H54 (cell line): ENCODE measurements at regions not wholly inside any gene's neighbourhood (a gene's known extent, or its start where the extent isn't known, plus 50 kb on each side); places are given as distances from the start of the nearest gene placed in this dataset.

ENCODE experiments used
- DNase-seq: peaks from one replicate; pipeline ENCODE4 v3.0.0; 2011; ENCODE audit warnings: low spot score, mixed read lengths; ENCODE audit not compliant: insufficient read length
- FAIRE-seq: peaks from 3 replicates; lab custom pipeline; 2011; peaks lifted over from hg19 to GRCh38; lab: Jason Lieb, UNC
- POLR2A ChIP-seq: IDR thresholded peaks from 2 replicates; pipeline ENCODE4 v1.6.1; 2011; ENCODE audit warnings: low read depth, mild to moderate bottlenecking, low read length

DNA sequence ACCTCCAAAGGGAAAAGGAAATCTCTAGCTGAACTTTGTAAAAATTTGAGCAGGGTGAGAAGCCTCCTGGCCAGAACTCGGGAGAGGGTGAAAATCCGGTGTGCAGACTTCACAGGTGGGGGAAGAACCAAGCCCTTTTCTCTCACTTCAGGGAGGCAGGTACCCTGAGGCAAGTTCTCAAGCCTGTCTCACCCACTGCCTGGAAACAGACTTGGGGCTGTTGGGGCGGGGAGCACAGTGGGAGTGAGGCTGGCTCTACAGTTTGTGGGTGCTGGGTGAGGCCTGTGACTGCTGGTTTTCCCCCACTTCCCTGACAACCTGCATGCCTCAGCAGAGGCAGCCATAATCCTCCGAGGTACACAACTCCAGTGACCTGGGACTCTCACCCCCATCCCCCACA, 187.1 kb downstream of the KIF4B start:
- no peak for FAIRE-seq
- no peak for DNase-seq
- TF ChIP-seq POLR2A: no peak

- DNase-seq (no peak), FAIRE-seq (no peak)
- no peak for TF ChIP-seq POLR2A
Measured at GRCh38 chr5:155211764-155212163, 198.2 kb downstream of the KIF4B start.

DNA sequence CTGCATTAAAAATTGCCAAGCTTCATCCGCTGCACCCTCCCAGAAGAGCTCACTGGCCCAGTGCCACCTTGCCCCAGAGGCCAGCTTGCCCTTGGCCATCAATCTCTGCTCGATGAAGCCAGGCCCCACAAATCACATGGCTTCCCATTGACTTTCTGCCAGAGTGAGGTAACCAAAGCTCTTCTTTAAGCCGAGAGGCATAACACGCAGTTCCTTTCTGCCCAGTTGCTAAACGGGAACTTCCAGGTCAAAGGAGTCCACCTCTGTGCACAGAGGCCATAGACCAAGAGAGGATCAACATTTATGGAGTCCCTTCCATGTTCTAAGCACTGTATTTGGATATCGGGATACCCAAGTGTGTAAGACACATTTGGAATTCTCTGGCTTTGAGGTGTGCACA, 208.8 kb downstream of the KIF4B start:
- no peak for TF ChIP-seq POLR2A
- FAIRE-seq (no peak), DNase-seq (no peak)

DNA sequence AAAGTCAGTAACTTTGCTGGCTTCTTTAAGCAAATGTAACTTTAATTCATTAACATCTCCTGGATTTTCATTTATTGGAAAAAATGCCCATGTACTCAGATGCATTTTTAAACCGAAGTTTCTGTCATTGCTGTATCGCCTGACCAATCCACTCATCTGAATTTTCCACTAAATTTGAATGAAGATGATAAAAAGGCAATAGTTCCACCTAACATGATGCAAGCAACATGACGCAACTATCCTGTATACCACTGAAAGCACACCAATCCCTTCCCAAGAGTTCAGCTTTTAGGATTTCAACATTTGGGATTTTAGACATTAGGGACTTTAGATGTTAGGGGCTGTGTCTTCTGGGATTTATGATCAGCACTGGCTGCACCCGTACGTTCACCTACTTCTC, 215.6 kb downstream of the KIF4B start:
- no peak for TF ChIP-seq POLR2A
- DNase-seq: no peak
- FAIRE-seq: no peak

GRCh38 chr5:155239803-155240202, 226.2 kb downstream of the KIF4B start:
- no peak for DNase-seq
- no peak for FAIRE-seq
- no peak for TF ChIP-seq POLR2A

GRCh38 chr5:155250596-155250995, 237.0 kb downstream of the KIF4B start:
- no peak for FAIRE-seq
- no peak for DNase-seq
- TF ChIP-seq POLR2A: no peak

- FAIRE-seq (no peak), DNase-seq (no peak)
- no peak for TF ChIP-seq POLR2A
Measured at GRCh38 chr5:155252025-155252424, 238.5 kb downstream of the KIF4B start.

DNA sequence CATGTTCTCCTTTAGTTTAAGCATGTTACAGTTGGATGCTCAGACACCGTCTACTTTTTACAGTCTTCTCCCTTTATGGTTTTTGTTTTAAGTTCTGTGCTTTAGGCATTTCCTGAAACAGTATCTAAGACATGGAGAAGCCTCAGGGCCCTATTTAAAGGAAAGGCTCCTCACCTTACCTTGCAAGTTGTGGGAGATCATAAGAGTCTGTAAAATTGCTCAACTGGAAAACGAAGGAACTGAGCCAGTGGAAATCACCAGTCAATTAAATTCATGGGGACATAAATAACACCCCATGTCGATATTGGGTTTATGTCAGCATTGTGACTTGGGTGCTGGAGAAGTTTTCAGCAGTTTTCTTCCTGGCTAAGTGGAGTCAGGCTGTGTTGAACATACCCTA, 239.2 kb downstream of the KIF4B start:
- FAIRE-seq (no peak), DNase-seq (no peak)
- TF ChIP-seq POLR2A: no peak

- DNase-seq: no peak
- no peak for TF ChIP-seq POLR2A
- FAIRE-seq: no peak
Measured at GRCh38 chr5:155254399-155254798, 240.8 kb downstream of the KIF4B start.

DNA sequence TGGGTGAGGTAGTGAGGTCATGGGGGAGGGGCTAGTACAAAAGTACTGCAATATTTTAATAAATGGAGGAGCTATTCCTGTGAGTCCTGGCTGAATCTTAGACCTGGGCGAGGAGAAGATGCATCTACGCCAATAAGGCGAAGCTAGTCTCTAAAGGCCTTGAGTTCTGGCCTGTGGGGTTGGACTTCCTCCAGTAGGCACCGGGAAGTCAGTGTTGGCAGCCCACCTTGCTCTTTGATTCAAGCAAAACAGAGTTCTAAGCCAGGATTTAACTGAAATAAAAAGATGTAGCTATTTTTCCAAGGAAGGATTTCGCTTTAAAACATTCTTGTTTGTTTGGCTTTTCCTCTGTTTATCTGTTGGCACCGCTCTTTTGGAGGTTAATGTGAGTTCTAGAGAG, 244.6 kb downstream of the KIF4B start:
- no peak for TF ChIP-seq POLR2A
- DNase-seq (no peak), FAIRE-seq (no peak)

- FAIRE-seq: no peak
- no peak for TF ChIP-seq POLR2A
- DNase-seq: no peak
Measured at GRCh38 chr5:155259648-155260047, 246.1 kb downstream of the KIF4B start.

DNA sequence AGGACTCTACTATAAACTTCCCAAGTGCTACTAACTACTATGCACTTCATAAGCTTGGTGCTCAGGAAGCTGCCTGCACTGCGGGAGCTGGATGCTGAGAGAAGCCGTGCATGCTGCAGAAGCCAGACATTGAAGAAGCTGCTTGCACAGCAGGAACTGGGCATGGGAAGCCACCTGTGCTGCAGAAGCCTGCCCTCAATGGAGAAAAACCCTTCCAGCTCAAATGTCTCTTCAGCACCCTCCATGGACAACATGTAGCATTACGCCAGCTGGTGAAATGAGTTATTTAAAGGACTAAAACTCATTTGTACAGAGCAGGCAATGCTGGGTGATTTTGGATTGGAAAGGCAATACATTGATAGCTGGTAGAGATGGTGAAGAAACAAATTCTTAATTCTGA, 247.2 kb downstream of the KIF4B start:
- FAIRE-seq (no peak), DNase-seq (no peak)
- TF ChIP-seq POLR2A: no peak

- TF ChIP-seq POLR2A: no peak
- FAIRE-seq (no peak), DNase-seq (no peak)
Measured at GRCh38 chr5:155263381-155263780, 249.8 kb downstream of the KIF4B start.

GRCh38 chr5:155264809-155265208, 251.3 kb downstream of the KIF4B start:
- no peak for TF ChIP-seq POLR2A
- FAIRE-seq: no peak
- no peak for DNase-seq

- DNase-seq (no peak), FAIRE-seq (no peak)
- no peak for TF ChIP-seq POLR2A
Measured at GRCh38 chr5:155268770-155269425, 255.3 kb downstream of the KIF4B start.
